BLaER1 treated with 17β-estradiol and CSF1 and Interleukin-3, amounts not matched to agents 10 nM and 100 nM (cell line): ENCODE measurements at regions not wholly inside any gene's neighbourhood (a gene's known extent, or its start where the extent isn't known, plus 50 kb on each side); places are given as distances from the start of the nearest gene placed in this dataset.

Experiments used
- H3K27ac ChIP-seq, 11 experiments: shearing (Covaris generic); formaldehyde crosslinking; 2 replicates each; pipeline ENCODE4 v1.8.1; 2022
- H3K27me3 ChIP-seq, 11 experiments: shearing (Covaris generic); formaldehyde crosslinking; 2 replicates each; pipeline ENCODE4 v1.8.1; 2022
- H3K36me3 ChIP-seq, 11 experiments: shearing (Covaris generic); formaldehyde crosslinking; 2 replicates each; pipeline ENCODE4 v1.8.1; 2022
- H3K4me1 ChIP-seq, 10 experiments: shearing (Covaris generic); formaldehyde crosslinking; 2 replicates each; pipeline ENCODE4 v1.8.1; 2022
- H3K4me2 ChIP-seq, 11 experiments: shearing (Covaris generic); formaldehyde crosslinking; 2 replicates each; pipeline ENCODE4 v1.8.1; 2022
- H3K4me3 ChIP-seq, 10 experiments: shearing (Covaris generic); formaldehyde crosslinking; 2 replicates each; pipeline ENCODE4 v1.8.1; 2022
- H3K9ac ChIP-seq, 11 experiments: shearing (Covaris generic); formaldehyde crosslinking; 2 replicates each; pipeline ENCODE4 v1.8.1; 2022
- H3K9me3 ChIP-seq, 11 experiments: shearing (Covaris generic); formaldehyde crosslinking; replicated peaks in 1 of 11; 2 replicates each; pipeline ENCODE4 v1.8.1; 2022
- H4K20me1 ChIP-seq, 11 experiments: shearing (Covaris generic); formaldehyde crosslinking; 2 replicates each; pipeline ENCODE4 v1.8.1; 2022
- Cebpa-rat ChIP-seq, 11 experiments: shearing (Covaris generic); IDR thresholded peaks; 2 replicates each; pipeline ENCODE4 v1.8.1; 2022

DNA sequence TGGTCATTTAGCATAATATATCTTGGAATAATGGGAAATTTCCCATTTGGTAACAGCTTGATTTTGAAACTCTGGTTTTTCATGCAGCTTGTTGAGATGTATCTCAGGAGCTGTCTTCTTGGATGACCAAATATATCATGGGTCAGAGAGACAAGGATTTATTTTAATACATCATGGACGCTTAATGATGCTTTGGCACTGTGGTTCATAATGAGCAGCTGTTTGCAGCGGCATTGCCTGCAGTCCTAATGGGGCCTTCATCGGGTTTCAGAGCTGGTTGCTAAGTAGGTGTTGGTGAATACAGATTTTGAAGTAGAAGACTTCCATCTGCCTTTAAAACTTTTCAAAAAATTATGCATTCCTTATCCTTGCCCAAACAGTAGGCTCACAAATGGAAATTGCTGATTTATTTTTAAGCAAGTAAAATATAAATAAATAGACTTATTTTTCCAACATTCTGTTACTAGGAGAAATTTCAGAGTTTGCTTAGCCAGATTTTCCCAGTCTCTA lies 389.5 kb upstream of the FAT3 start:
- no peak overlapping the region for H3K4me3 ChIP-seq
- no peaks in the 10 kb centered on the region for H3K36me3 ChIP-seq
- H3K9me3 ChIP-seq: peaks cover 0 to 12% (median 6%) of the 10 kb centered on the region in 11 experiments; a peak in 5 of 22 replicates
- no peak overlapping the region for H3K9ac ChIP-seq
- H3K27ac ChIP-seq: no peak overlapping the region
- no peaks in the 10 kb centered on the region for H3K4me1 ChIP-seq
- no peak for TF ChIP-seq Cebpa-rat (IDR thresholded peaks at IDR 0.05)
- H3K4me2 ChIP-seq: no peak overlapping the region
- no peaks in the 10 kb centered on the region for H3K27me3 ChIP-seq
- no peaks in the 10 kb centered on the region for H4K20me1 ChIP-seq

GRCh38 chr11:91828901-91829300 lies 395.7 kb upstream of the FAT3 start:
- no peak overlapping the region for H3K4me2 ChIP-seq
- H3K27ac ChIP-seq: no peak overlapping the region
- no peaks in the 10 kb centered on the region for H3K27me3 ChIP-seq
- H3K9ac ChIP-seq: no peak overlapping the region
- no peak for TF ChIP-seq Cebpa-rat (IDR thresholded peaks at IDR 0.05)
- no peaks in the 10 kb centered on the region for H4K20me1 ChIP-seq
- peaks cover 0 to 16% (median 6%) of the 10 kb centered on the region in 11 experiments; a peak in 5 of 22 replicates for H3K9me3 ChIP-seq
- no peaks in the 10 kb centered on the region for H3K36me3 ChIP-seq
- no peak overlapping the region for H3K4me3 ChIP-seq
- H3K4me1 ChIP-seq: no peaks in the 10 kb centered on the region

DNA sequence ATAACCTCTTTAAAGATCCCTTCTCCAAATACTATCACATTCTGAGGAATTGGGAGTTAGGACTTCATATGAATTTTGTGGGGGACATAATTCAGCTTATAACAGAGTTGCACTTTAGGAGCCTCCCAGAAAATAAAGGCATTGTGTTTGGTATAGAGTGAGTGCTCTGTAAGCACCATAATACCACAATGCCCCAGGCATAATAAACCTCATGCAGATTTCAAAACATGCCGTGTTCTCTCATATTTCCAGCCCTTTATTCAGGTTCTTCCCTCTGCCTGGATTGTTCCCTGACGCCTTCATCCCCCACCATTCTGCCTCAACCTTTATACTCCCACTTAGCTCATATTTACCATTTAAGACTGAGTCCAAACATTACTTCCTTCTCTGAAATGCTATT lies 398.8 kb upstream of the FAT3 start:
- Histone ChIP-seq H4K20me1 (no peaks in the 10 kb centered on the region), H3K27ac (no peak overlapping the region), H3K36me3 (no peaks in the 10 kb centered on the region), H3K4me1 (no peaks in the 10 kb centered on the region), H3K4me3 (no peak overlapping the region), H3K9ac (no peak overlapping the region), H3K27me3 (no peaks in the 10 kb centered on the region), H3K4me2 (no peak overlapping the region), H3K9me3 (peaks cover 0 to 10% (median 1%) of the 10 kb centered on the region in 11 experiments; a peak in 5 of 22 replicates)
- no peak for TF ChIP-seq Cebpa-rat (IDR thresholded peaks at IDR 0.05)

DNA sequence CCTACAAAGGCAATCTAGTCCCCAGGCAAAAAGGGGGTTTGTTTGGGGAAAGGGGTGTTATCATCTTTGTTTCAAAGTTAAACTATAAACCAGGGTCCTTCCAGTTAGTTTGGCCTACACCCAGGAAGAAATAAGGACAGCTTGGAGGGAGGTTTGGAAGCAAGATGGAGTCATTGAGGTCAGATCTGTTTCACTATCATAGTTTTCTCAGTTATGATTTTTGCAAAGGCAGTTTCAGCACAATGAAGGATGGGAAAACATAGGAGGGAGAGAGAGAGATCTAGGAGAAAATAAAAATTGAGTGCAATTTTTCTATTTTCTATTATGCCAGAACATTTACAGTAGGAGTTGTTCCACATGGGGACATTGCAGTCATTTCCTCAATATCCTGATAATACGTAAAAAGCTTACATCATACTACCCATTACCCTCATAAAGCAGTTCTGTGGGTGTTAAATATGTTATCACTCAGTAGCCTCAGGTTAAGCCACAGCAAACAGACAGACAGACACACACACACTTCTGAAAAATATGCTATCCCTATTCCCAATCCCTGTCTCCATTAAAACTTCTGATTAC lies 401.3 kb upstream of the FAT3 start:
- H3K9ac ChIP-seq: no peak overlapping the region
- no peak overlapping the region for H3K4me3 ChIP-seq
- H4K20me1 ChIP-seq: no peaks in the 10 kb centered on the region
- no peak for TF ChIP-seq Cebpa-rat (IDR thresholded peaks at IDR 0.05)
- no peaks in the 10 kb centered on the region for H3K27me3 ChIP-seq
- H3K36me3 ChIP-seq: no peaks in the 10 kb centered on the region
- H3K4me1 ChIP-seq: no peaks in the 10 kb centered on the region
- H3K27ac ChIP-seq: no peak overlapping the region
- H3K9me3 ChIP-seq: no peaks in the 10 kb centered on the region
- H3K4me2 ChIP-seq: no peak overlapping the region

GRCh38 chr11:91822805-91823204 lies 401.8 kb upstream of the FAT3 start:
- no peak overlapping the region for H3K4me2 ChIP-seq
- no peaks in the 10 kb centered on the region for H3K36me3 ChIP-seq
- no peaks in the 10 kb centered on the region for H3K4me1 ChIP-seq
- no peaks in the 10 kb centered on the region for H3K9me3 ChIP-seq
- TF ChIP-seq Cebpa-rat (IDR thresholded peaks at IDR 0.05): no peak
- no peak overlapping the region for H3K4me3 ChIP-seq
- no peak overlapping the region for H3K27ac ChIP-seq
- H3K27me3 ChIP-seq: no peaks in the 10 kb centered on the region
- no peak overlapping the region for H3K9ac ChIP-seq
- H4K20me1 ChIP-seq: no peaks in the 10 kb centered on the region

GRCh38 chr11:91820709-91821108 lies 403.9 kb upstream of the FAT3 start:
- H4K20me1 ChIP-seq: no peaks in the 10 kb centered on the region
- H3K9me3 ChIP-seq: no peaks in the 10 kb centered on the region
- H3K9ac ChIP-seq: no peak overlapping the region
- no peaks in the 10 kb centered on the region for H3K27me3 ChIP-seq
- TF ChIP-seq Cebpa-rat (IDR thresholded peaks at IDR 0.05): no peak
- H3K27ac ChIP-seq: no peak overlapping the region
- no peaks in the 10 kb centered on the region for H3K4me1 ChIP-seq
- H3K4me2 ChIP-seq: no peak overlapping the region
- no peak overlapping the region for H3K4me3 ChIP-seq
- no peaks in the 10 kb centered on the region for H3K36me3 ChIP-seq

- H3K27me3 ChIP-seq: no peaks in the 10 kb centered on the region
- no peak overlapping the region for H3K4me3 ChIP-seq
- TF ChIP-seq Cebpa-rat (IDR thresholded peaks at IDR 0.05): no peak
- no peaks in the 10 kb centered on the region for H4K20me1 ChIP-seq
- no peak overlapping the region for H3K27ac ChIP-seq
- no peaks in the 10 kb centered on the region for H3K4me1 ChIP-seq
- no peak overlapping the region for H3K4me2 ChIP-seq
- no peaks in the 10 kb centered on the region for H3K9me3 ChIP-seq
- no peak overlapping the region for H3K9ac ChIP-seq
- H3K36me3 ChIP-seq: no peaks in the 10 kb centered on the region
These were observed 404.8 kb upstream of the FAT3 start for GRCh38 chr11:91819777-91820176.

DNA sequence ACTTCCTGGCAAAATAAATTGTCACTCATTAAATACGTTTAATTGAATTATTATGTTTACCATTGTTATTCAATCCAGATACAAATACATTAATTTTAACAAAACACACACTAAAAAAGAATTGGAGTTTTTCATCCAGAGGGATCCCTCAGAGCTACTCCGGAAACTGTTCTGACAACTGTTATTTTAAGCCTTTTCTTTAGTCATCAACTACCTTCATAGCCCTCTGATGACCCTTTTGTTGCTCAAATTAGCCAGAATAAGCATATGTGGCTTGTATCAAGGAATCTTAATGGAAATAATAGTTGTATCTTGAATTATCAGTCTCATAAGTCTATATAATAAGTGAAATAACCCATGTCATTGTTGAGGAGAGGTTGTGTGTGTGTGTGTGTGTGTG lies 405.4 kb upstream of the FAT3 start:
- H3K4me1 ChIP-seq: no peaks in the 10 kb centered on the region
- no peak overlapping the region for H3K27ac ChIP-seq
- H3K9ac ChIP-seq: no peak overlapping the region
- no peaks in the 10 kb centered on the region for H3K9me3 ChIP-seq
- H3K4me2 ChIP-seq: no peak overlapping the region
- no peaks in the 10 kb centered on the region for H4K20me1 ChIP-seq
- TF ChIP-seq Cebpa-rat (IDR thresholded peaks at IDR 0.05): no peak
- H3K4me3 ChIP-seq: no peak overlapping the region
- H3K36me3 ChIP-seq: no peaks in the 10 kb centered on the region
- no peaks in the 10 kb centered on the region for H3K27me3 ChIP-seq

GRCh38 chr11:91817996-91818395 lies 406.6 kb upstream of the FAT3 start:
- H3K9me3 ChIP-seq: no peaks in the 10 kb centered on the region
- no peak overlapping the region for H3K9ac ChIP-seq
- no peak overlapping the region for H3K27ac ChIP-seq
- H3K4me2 ChIP-seq: no peak overlapping the region
- no peak overlapping the region for H3K4me3 ChIP-seq
- no peaks in the 10 kb centered on the region for H3K4me1 ChIP-seq
- no peaks in the 10 kb centered on the region for H3K27me3 ChIP-seq
- H4K20me1 ChIP-seq: no peaks in the 10 kb centered on the region
- TF ChIP-seq Cebpa-rat (IDR thresholded peaks at IDR 0.05): no peak
- no peaks in the 10 kb centered on the region for H3K36me3 ChIP-seq

GRCh38 chr11:91813263-91813662 lies 411.4 kb upstream of the FAT3 start:
- Histone ChIP-seq H3K27ac (no peak overlapping the region), H3K4me1 (no peaks in the 10 kb centered on the region), H3K4me2 (no peak overlapping the region), H3K4me3 (no peak overlapping the region), H3K9ac (no peak overlapping the region), H3K27me3 (no peaks in the 10 kb centered on the region), H4K20me1 (no peaks in the 10 kb centered on the region), H3K9me3 (no peaks in the 10 kb centered on the region), H3K36me3 (no peaks in the 10 kb centered on the region)
- TF ChIP-seq Cebpa-rat (IDR thresholded peaks at IDR 0.05): no peak
